ENCODE measurements at regions not wholly inside any gene's neighbourhood (a gene's known extent, or its start where the extent isn't known, plus 50 kb on each side); places are given as distances from the start of the nearest gene placed in this dataset.

DNA sequence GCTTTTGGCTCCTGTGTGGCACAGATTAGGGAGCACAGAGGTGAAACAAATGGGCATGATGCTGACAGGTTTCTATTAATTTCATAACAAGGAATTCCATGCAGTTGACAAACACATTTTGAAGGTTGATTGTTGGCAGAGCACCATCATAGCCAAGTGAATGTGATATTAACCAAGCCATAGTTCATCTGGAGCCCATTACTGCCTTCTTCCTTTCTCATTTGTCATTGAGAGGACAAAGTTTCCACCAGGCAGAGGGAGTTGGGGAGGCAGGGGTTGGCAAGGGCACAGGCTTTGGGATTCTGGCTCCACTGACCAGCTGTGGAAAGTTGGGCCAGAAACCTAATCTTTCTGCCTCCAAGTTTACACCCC lies 325.2 kb downstream of the MFSD1 start:
- TF ChIP-seq, protein P1, sequence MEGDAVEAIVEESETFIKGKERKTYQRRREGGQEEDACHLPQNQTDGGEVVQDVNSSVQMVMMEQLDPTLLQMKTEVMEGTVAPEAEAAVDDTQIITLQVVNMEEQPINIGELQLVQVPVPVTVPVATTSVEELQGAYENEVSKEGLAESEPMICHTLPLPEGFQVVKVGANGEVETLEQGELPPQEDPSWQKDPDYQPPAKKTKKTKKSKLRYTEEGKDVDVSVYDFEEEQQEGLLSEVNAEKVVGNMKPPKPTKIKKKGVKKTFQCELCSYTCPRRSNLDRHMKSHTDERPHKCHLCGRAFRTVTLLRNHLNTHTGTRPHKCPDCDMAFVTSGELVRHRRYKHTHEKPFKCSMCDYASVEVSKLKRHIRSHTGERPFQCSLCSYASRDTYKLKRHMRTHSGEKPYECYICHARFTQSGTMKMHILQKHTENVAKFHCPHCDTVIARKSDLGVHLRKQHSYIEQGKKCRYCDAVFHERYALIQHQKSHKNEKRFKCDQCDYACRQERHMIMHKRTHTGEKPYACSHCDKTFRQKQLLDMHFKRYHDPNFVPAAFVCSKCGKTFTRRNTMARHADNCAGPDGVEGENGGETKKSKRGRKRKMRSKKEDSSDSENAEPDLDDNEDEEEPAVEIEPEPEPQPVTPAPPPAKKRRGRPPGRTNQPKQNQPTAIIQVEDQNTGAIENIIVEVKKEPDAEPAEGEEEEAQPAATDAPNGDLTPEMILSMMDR (IDR thresholded peaks at IDR 0.05 in 8 of 11, conservative IDR thresholded peaks at IDR 0.05 in 3 of 11): no peak
- no peak for TF ChIP-seq POLR2AphosphoS5 (IDR thresholded peaks at IDR 0.05)
- TF ChIP-seq POLR2A (IDR thresholded peaks at IDR 0.05): no peak

Measured in spleen (tissue), 7 donors.